Prostate gland (tissue), 2 donors: ENCODE measurements at regions not wholly inside any gene's neighbourhood (a gene's known extent, or its start where the extent isn't known, plus 50 kb on each side); places are given as distances from the start of the nearest gene placed in this dataset.

ENCODE experiments used
- POLR2A ChIP-seq: fragments of 450-650 bp; IDR thresholded peaks from one replicate; pipeline ENCODE4 v1.6.1; 2016; ENCODE audit warnings: antibody characterized with exemption, mild to moderate bottlenecking
- POLR2AphosphoS5 ChIP-seq: sonication (generic); formaldehyde crosslinking; IDR thresholded peaks from one replicate; pipeline ENCODE4 v1.6.1; 2017; ENCODE audit warnings: antibody characterized with exemption
- TF ChIP-seq, protein P1 (sequence below), 4 experiments: fragments of 200-600 bp in 2 of 4; fragments of 450-650 bp in 2 of 4; sonication (generic) in 2 of 4; IDR thresholded peaks; 1 replicate in 3 of 4; 2 replicates in 1 of 4; pipeline ENCODE4 v1.5.1; 2016 to 2019; ENCODE audit warnings: antibody characterized with exemption in 4 of 4, mild to moderate bottlenecking in 2 of 4, moderate library complexity in 2 of 4

DNA sequence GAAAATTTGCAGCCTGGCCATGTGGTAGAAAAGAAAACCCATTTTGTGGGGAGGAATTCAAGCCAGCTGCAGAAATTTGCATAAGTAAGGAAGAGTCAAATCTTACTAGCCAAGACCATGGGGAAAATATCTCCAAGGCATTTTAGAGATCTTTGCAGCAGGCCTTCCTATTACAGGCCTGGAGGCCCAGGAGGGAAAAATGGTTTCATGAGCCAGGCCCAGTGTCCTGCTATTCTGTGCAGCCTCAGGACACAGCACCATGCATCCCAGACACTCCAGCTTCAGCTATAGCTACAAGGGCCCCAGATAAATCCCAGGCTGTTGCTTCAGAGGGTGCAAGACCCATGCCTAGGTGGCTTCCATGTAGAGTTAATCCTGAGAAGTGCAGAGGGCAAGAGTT lies 1590.1 kb upstream of the PRR20A start:
- TF ChIP-seq POLR2A (no peak), POLR2AphosphoS5 (no peak)
- TF ChIP-seq, protein P1, sequence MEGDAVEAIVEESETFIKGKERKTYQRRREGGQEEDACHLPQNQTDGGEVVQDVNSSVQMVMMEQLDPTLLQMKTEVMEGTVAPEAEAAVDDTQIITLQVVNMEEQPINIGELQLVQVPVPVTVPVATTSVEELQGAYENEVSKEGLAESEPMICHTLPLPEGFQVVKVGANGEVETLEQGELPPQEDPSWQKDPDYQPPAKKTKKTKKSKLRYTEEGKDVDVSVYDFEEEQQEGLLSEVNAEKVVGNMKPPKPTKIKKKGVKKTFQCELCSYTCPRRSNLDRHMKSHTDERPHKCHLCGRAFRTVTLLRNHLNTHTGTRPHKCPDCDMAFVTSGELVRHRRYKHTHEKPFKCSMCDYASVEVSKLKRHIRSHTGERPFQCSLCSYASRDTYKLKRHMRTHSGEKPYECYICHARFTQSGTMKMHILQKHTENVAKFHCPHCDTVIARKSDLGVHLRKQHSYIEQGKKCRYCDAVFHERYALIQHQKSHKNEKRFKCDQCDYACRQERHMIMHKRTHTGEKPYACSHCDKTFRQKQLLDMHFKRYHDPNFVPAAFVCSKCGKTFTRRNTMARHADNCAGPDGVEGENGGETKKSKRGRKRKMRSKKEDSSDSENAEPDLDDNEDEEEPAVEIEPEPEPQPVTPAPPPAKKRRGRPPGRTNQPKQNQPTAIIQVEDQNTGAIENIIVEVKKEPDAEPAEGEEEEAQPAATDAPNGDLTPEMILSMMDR (IDR thresholded peaks at IDR 0.05): no peak
